B cell (primary cell): ENCODE measurements at regions not wholly inside any gene's neighbourhood (a gene's known extent, or its start where the extent isn't known, plus 50 kb on each side); places are given as distances from the start of the nearest gene placed in this dataset.

ENCODE experiments used
- ATAC-seq: fragments of 200-7000 bp; cut with Tn5 transposase; one replicate; pipeline ENCODE4 v1.10.0; 2021; ENCODE audit warnings: low read depth, mild to moderate bottlenecking, moderate number of reproducible peaks, moderate library complexity
- CTCF ChIA-PET: fragments of 350-600 bp; sonication (Branson Sonifier 250); formaldehyde crosslinking; loops from one replicate; lab custom pipeline; 2021; ENCODE audit warnings: antibody characterized with exemption, inconsistent platforms; lab: Charles Lee
- POLR2A ChIA-PET: fragments of 350-600 bp; sonication (Branson Sonifier 250); formaldehyde crosslinking; loops from one replicate; lab custom pipeline; 2021; ENCODE audit warnings: antibody characterized with exemption; lab: Charles Lee
- DNase-seq: peaks from one replicate; pipeline ENCODE4 v3.0.0; 2013
- H2AFZ ChIP-seq: 2 replicates; pipeline ENCODE4 v1.6.1; 2012; ENCODE audit warnings: mild to moderate bottlenecking, low read depth, low read length; ENCODE audit not compliant: insufficient read depth, poor library complexity, severe bottlenecking
- H3K27ac ChIP-seq, 2 donors: 1 replicate in 1 of 2; 2 replicates in 1 of 2; pipeline ENCODE4 v1.5.1; 2012 to 2013; ENCODE audit warnings: low read length in 2 of 2, mild to moderate bottlenecking in 2 of 2, moderate library complexity in 1 of 2
- H3K27me3 ChIP-seq, 4 experiments: fragments of 200-600 bp in 1 of 4; sonication (generic) in 1 of 4; replicated peaks in 1 of 4; 1 replicate in 2 of 4; 2 replicates in 2 of 4; pipeline versions ENCODE4 v1.6.1 to v1.7.0; 2013 to 2016; ENCODE audit warnings: low read length in 3 of 4, mild to moderate bottlenecking in 2 of 4, mixed read lengths in 1 of 4, moderate library complexity in 1 of 4; ENCODE audit not compliant: insufficient read depth in 4 of 4, control insufficient read depth in 3 of 4; ENCODE audit errors: control extremely low read depth in 1 of 4
- H3K36me3 ChIP-seq, 2 experiments: replicated peaks in 1 of 2; 1 replicate in 1 of 2; 2 replicates in 1 of 2; pipeline versions ENCODE4 v1.6.1 to v1.7.1; 2013; ENCODE audit warnings: low read length in 1 of 2; ENCODE audit not compliant: insufficient read depth in 2 of 2, control insufficient read depth in 1 of 2; ENCODE audit errors: control extremely low read depth in 1 of 2, extremely low read depth in 1 of 2
- H3K4me1 ChIP-seq, 2 donors: fragments of 200-600 bp in 1 of 2; sonication (generic) in 1 of 2; 1 replicate in 1 of 2; 2 replicates in 1 of 2; pipeline versions ENCODE4 v1.5.1 to v1.6.1; 2013 to 2017; ENCODE audit warnings: low read length in 2 of 2; ENCODE audit not compliant: control insufficient read depth in 2 of 2, insufficient read depth in 2 of 2
- H3K4me2 ChIP-seq: replicated peaks from 2 replicates; pipeline ENCODE3; 2012; ENCODE audit warnings: mild to moderate bottlenecking, low read depth, low read length; ENCODE audit not compliant: poor library complexity, severe bottlenecking
- H3K4me3 ChIP-seq, 5 experiments: fragments of 200-600 bp in 1 of 5; sonication (generic) in 1 of 5; 1 replicate in 3 of 5; 2 replicates in 2 of 5; pipeline versions ENCODE4 v1.5.1 to v1.7.0; 2011 to 2016; ENCODE audit warnings: low read length in 4 of 5, mild to moderate bottlenecking in 4 of 5, low read depth in 2 of 5, control low read depth in 1 of 5, moderate library complexity in 1 of 5; ENCODE audit not compliant: insufficient read depth in 1 of 5; ENCODE audit errors: control extremely low read depth in 1 of 5, extremely low read depth in 1 of 5
- H3K79me2 ChIP-seq: fragments of 200-600 bp; sonication (generic); one replicate; pipeline ENCODE4 v1.6.0; 2016; ENCODE audit warnings: low read length; ENCODE audit not compliant: control insufficient read depth, insufficient read depth
- H3K9ac ChIP-seq: fragments of 200-600 bp; sonication (generic); 2 replicates; pipeline ENCODE4 v1.6.1; 2017; ENCODE audit warnings: mild to moderate bottlenecking, low read length, moderate library complexity
- H3K9me3 ChIP-seq, 3 donors: one replicate each; pipeline versions ENCODE4 v1.6.1 to v1.7.1; 2013; ENCODE audit warnings: low read length in 2 of 3; ENCODE audit not compliant: control insufficient read depth in 2 of 3, insufficient read depth in 1 of 3; ENCODE audit errors: control extremely low read depth in 1 of 3
- H4K20me1 ChIP-seq: 2 replicates; pipeline ENCODE4 v1.6.0; 2012; ENCODE audit warnings: mild to moderate bottlenecking, low read length; ENCODE audit not compliant: insufficient read depth, control insufficient read depth, poor library complexity, severe bottlenecking
- H3K27ac Mint-ChIP-seq: one replicate; pipeline ENCODE4 v1.8.0; 2021; ENCODE audit warnings: mixed read lengths
- H3K27me3 Mint-ChIP-seq: one replicate; pipeline ENCODE4 v1.8.0; 2021; ENCODE audit warnings: mixed read lengths
- H3K4me1 Mint-ChIP-seq: one replicate; pipeline ENCODE4 v1.8.0; 2021; ENCODE audit warnings: mixed read lengths
- H3K4me3 Mint-ChIP-seq: one replicate; pipeline ENCODE4 v1.8.0; 2021; ENCODE audit warnings: mixed read lengths
- H3K9me3 Mint-ChIP-seq: one replicate; pipeline ENCODE4 v1.8.0; 2022; ENCODE audit warnings: mixed read lengths; ENCODE audit not compliant: insufficient read depth
- CTCF ChIP-seq: fragments of 200-600 bp; IDR thresholded peaks from one replicate; pipeline ENCODE4 v1.8.0; 2022; ENCODE audit warnings: antibody characterized with exemption, mild to moderate bottlenecking
- EZH2 ChIP-seq: IDR thresholded peaks from 2 replicates; pipeline ENCODE4 v1.6.1; 2012; ENCODE audit warnings: borderline replicate concordance, low read depth, mild to moderate bottlenecking, moderate library complexity, low read length; ENCODE audit not compliant: insufficient read depth, poor library complexity, severe bottlenecking
- WGBS: methylation state at CpG from one replicate; pipeline ENCODE4 v1.1.5; 2013; ENCODE audit warnings: missing lambda C conversion rate; ENCODE audit not compliant: insufficient coverage; 5-methylcytosine and 5-hydroxymethylcytosine counted together
- intact Hi-C: fragments of 100-400 bp; cut with micrococcal nuclease; formaldehyde crosslinking; loops from one replicate; pipeline ENCODE4 v1.10.0; 2022

- no peak overlapping the region for H3K4me2 ChIP-seq
- CTCF ChIA-PET, result no interaction called here
- WGBS, result 73% methylated on average over 2 of the region's 2 CpGs
- no peaks in the 10 kb centered on the region for H3K36me3 ChIP-seq
- Mint-ChIP-seq H3K4me1 (no peaks in the 10 kb centered on the region), H3K4me3 (no peak overlapping the region), H3K9me3 (no peaks in the 10 kb centered on the region), H3K27ac (no peak overlapping the region), H3K27me3 (peaks cover 20% of the 10 kb centered on the region)
- no peak for TF ChIP-seq CTCF
- no peak for TF ChIP-seq EZH2
- no peak overlapping the region for H2AFZ ChIP-seq
- intact Hi-C loops, result no loop called here
- H3K9me3 ChIP-seq, result peaks cover 0 to 2% (median 0%) of the 10 kb centered on the region in 3 donors
- ATAC-seq (no peak), DNase-seq (no peak)
- H3K9ac ChIP-seq, result no peak overlapping the region
- H3K27me3 ChIP-seq, result peaks cover 0 to 2% (median 0%) of the 10 kb centered on the region in 4 experiments
- no peak overlapping the region for H3K27ac ChIP-seq
- no peaks in the 10 kb centered on the region for H3K4me1 ChIP-seq
- POLR2A ChIA-PET, result no interaction called here
- H3K79me2 ChIP-seq, result no peaks in the 10 kb centered on the region
- H3K4me3 ChIP-seq, result no peak overlapping the region
- H4K20me1 ChIP-seq, result no peaks in the 10 kb centered on the region
These were observed 225.6 kb upstream of the MOCS1 start for GRCh38 chr6:40159865-40160264.

GRCh38 chr6:40152701-40153436 is 218.6 kb upstream of the MOCS1 start:
- H4K20me1 ChIP-seq, result no peaks in the 10 kb centered on the region
- H3K9ac ChIP-seq, result no peak overlapping the region
- TF ChIP-seq EZH2, result no peak
- no peak for TF ChIP-seq CTCF
- H3K79me2 ChIP-seq, result no peaks in the 10 kb centered on the region
- H3K36me3 ChIP-seq, result no peaks in the 10 kb centered on the region
- Mint-ChIP-seq H3K9me3 (no peaks in the 10 kb centered on the region), H3K27ac (no peak overlapping the region), H3K4me1 (peaks cover 19% of the 10 kb centered on the region), H3K27me3 (peaks cover 16% of the 10 kb centered on the region), H3K4me3 (no peak overlapping the region)
- no peak for DNase-seq
- H2AFZ ChIP-seq, result no peak overlapping the region
- no peak overlapping the region for H3K27ac ChIP-seq
- no peaks in the 10 kb centered on the region for H3K9me3 ChIP-seq
- no peak overlapping the region for H3K4me2 ChIP-seq
- H3K27me3 ChIP-seq, result peaks cover 0 to 2% (median 0%) of the 10 kb centered on the region in 4 experiments
- intact Hi-C loops, result no loop called here
- peaks cover 11 to 28% of the 10 kb centered on the region in 2 donors for H3K4me1 ChIP-seq
- H3K4me3 ChIP-seq, result no peak overlapping the region
- ATAC-seq, result no peak
- ChIA-PET CTCF (no interaction called here), POLR2A (no interaction called here)
- 88% methylated on average over 5 of the region's 9 CpGs for WGBS
